Pancreas (tissue), 10 donors: ENCODE measurements at regions not wholly inside any gene's neighbourhood (a gene's known extent, or its start where the extent isn't known, plus 50 kb on each side); places are given as distances from the start of the nearest gene placed in this dataset.

ENCODE experiments used
- ATAC-seq, 4 donors: fragments of 200-7000 bp; cut with Tn5 transposase; one replicate each; pipeline versions ENCODE4 v1.8.0 to v1.9.1; 2020; ENCODE audit warnings: mild to moderate bottlenecking in 4 of 4, moderate library complexity in 4 of 4
- DNase-seq, 6 donors: peaks; one replicate each; pipeline ENCODE4 v3.0.0-alpha.2; 2020
- FAIRE-seq: peaks from 2 replicates; lab custom pipeline; 2012; peaks lifted over from hg19 to GRCh38; lab: Jason Lieb, UNC
- H3K27ac ChIP-seq, 4 donors: fragments of 200-600 bp; sonication (generic); 1 replicate in 3 of 4; 2 replicates in 1 of 4; pipeline versions ENCODE4 v1.5.0 to v1.8.0; 2020
- H3K27me3 ChIP-seq, 4 donors: fragments of 200-600 bp; one replicate each; pipeline ENCODE4 v1.8.0; 2021
- H3K36me3 ChIP-seq, 3 donors: fragments of 200-600 bp; sonication (generic) in 1 of 3; one replicate each; pipeline versions ENCODE4 v1.5.0 to v1.8.0; 2020 to 2021
- H3K4me1 ChIP-seq, 3 donors: fragments of 200-600 bp; one replicate each; pipeline ENCODE4 v1.8.0; 2021
- H3K4me3 ChIP-seq, 4 donors: fragments of 200-600 bp; sonication (generic) in 2 of 4; one replicate each; pipeline versions ENCODE4 v1.5.0 to v1.8.0; 2020 to 2021
- H3K9me3 ChIP-seq, 4 donors: fragments of 200-600 bp; one replicate each; pipeline ENCODE4 v1.8.0; 2021
- CTCF ChIP-seq, 4 donors: fragments of 200-600 bp; sonication (generic) in 3 of 4; IDR thresholded peaks; one replicate each; pipeline versions ENCODE4 v1.5.0 to v1.8.0; 2021; ENCODE audit warnings: antibody characterized with exemption in 4 of 4
- WGBS, 2 donors: extraction: QIAGEN DNeasy Blood & Tissue Kit; methylation state at CpG; one replicate each; pipeline ENCODE4 v1.1.7; 2013; 5-methylcytosine and 5-hydroxymethylcytosine counted together
- intact Hi-C, 3 donors: fragments of 100-400 bp; cut with DNase I; formaldehyde crosslinking; loops; one replicate each; pipeline versions ENCODE4 v1.11.1 to v1.14.2; 2022
- donor health status: healthy with polysubstance abuse.
- donor health status: DM: no; HTN: no; CAD: no; lungs with moderate emphysema.
- donor health status: DM: no; HTN: no; CAD: no.
- donor health status: control.
- donor health status: control.
- donor health status: Bipolar disorder and iron deficiency.
- donor health status: DM: yes; HTN: yes; CAD: no.
- donor health status: DM: no; HTN: no; CAD: no.
- donor health status: DM: no; HTN: no; CAD: no.
- donor health status: DM: yes; HTN: yes; CAD: no.

GRCh38 chr10:129320340-129320739, 146.7 kb upstream of the MGMT start:
- FAIRE-seq: no peak

GRCh38 chr10:129321727-129322126, 145.3 kb upstream of the MGMT start:
- intact Hi-C loops: no loop called here
- Histone ChIP-seq H3K4me1 (no peaks in the 10 kb centered on the region), H3K4me3 (no peak overlapping the region), H3K9me3 (no peaks in the 10 kb centered on the region), H3K27me3 (peaks cover 0 to 4% (median 0%) of the 10 kb centered on the region in 4 donors), H3K36me3 (no peaks in the 10 kb centered on the region), H3K27ac (no peak overlapping the region)
- ATAC-seq (no peak), DNase-seq (no peak), FAIRE-seq (no peak)
- WGBS, 2 donors: 66 to 74% methylated on average over 10 of the region's 10 CpGs
- no peak for TF ChIP-seq CTCF (IDR thresholded peaks at IDR 0.05)

More at GRCh38 chr10:129320340-129320739, 146.7 kb upstream of the MGMT start:
- Histone ChIP-seq H3K4me1 (no peaks in the 10 kb centered on the region), H3K27me3 (peaks cover 0 to 4% (median 0%) of the 10 kb centered on the region in 4 donors), H3K4me3 (no peak overlapping the region), H3K9me3 (no peaks in the 10 kb centered on the region), H3K27ac (no peak overlapping the region), H3K36me3 (no peaks in the 10 kb centered on the region)
- no peak for TF ChIP-seq CTCF (IDR thresholded peaks at IDR 0.05)
- no peak for DNase-seq
- intact Hi-C loops: no loop called here
- no peak for ATAC-seq
- 63 to 80% methylated on average over 1 of the region's 1 CpG for WGBS, 2 donors

- TF ChIP-seq CTCF (IDR thresholded peaks at IDR 0.05): no peak
- H3K4me3 ChIP-seq: no peak overlapping the region
- no peak for ATAC-seq
- no peaks in the 10 kb centered on the region for H3K27me3 ChIP-seq
- intact Hi-C loops: no loop called here
- H3K36me3 ChIP-seq: no peaks in the 10 kb centered on the region
- no peaks in the 10 kb centered on the region for H3K4me1 ChIP-seq
- FAIRE-seq: no peak
- no peak for DNase-seq
- no peaks in the 10 kb centered on the region for H3K9me3 ChIP-seq
- H3K27ac ChIP-seq: no peak overlapping the region
- WGBS, 2 donors: 33% methylated on average over 13 of the region's 13 CpGs
Measured at GRCh38 chr10:129322933-129323820, 143.9 kb upstream of the MGMT start.

GRCh38 chr10:129323879-129324278, 143.2 kb upstream of the MGMT start:
- no peak overlapping the region for H3K27ac ChIP-seq
- no peak overlapping the region for H3K4me3 ChIP-seq
- intact Hi-C loops: no loop called here
- no peak for TF ChIP-seq CTCF (IDR thresholded peaks at IDR 0.05)
- 73 to 83% methylated on average over 4 of the region's 4 CpGs for WGBS, 2 donors
- no peaks in the 10 kb centered on the region for H3K36me3 ChIP-seq
- no peaks in the 10 kb centered on the region for H3K9me3 ChIP-seq
- ATAC-seq (no peak), DNase-seq (no peak), FAIRE-seq (no peak)
- H3K27me3 ChIP-seq: no peaks in the 10 kb centered on the region
- no peaks in the 10 kb centered on the region for H3K4me1 ChIP-seq

GRCh38 chr10:129325893-129326292, 141.1 kb upstream of the MGMT start:
- Histone ChIP-seq H3K36me3 (no peaks in the 10 kb centered on the region), H3K9me3 (no peaks in the 10 kb centered on the region), H3K4me3 (no peak overlapping the region), H3K27me3 (no peaks in the 10 kb centered on the region), H3K4me1 (no peaks in the 10 kb centered on the region), H3K27ac (no peak overlapping the region)
- no peak for FAIRE-seq
- TF ChIP-seq CTCF (IDR thresholded peaks at IDR 0.05): no peak
- ATAC-seq: no peak
- intact Hi-C loops: no loop called here
- 44 to 74% methylated on average over 2 of the region's 2 CpGs for WGBS, 2 donors
- no peak for DNase-seq
